GM19452 (cell line): ENCODE measurements at regions not wholly inside any gene's neighbourhood (a gene's known extent, or its start where the extent isn't known, plus 50 kb on each side); places are given as distances from the start of the nearest gene placed in this dataset.

Source experiments
- ATAC-seq: cut with Tn5 transposase; IDR thresholded peaks from one replicate; pipeline ENCODE4 v1.9.1; 2021; ENCODE audit not compliant: unreplicated experiment

- no peak for ATAC-seq
Observed at GRCh38 chr9:106580546-106580945, 282.4 kb upstream of the ZNF462 start.

DNA sequence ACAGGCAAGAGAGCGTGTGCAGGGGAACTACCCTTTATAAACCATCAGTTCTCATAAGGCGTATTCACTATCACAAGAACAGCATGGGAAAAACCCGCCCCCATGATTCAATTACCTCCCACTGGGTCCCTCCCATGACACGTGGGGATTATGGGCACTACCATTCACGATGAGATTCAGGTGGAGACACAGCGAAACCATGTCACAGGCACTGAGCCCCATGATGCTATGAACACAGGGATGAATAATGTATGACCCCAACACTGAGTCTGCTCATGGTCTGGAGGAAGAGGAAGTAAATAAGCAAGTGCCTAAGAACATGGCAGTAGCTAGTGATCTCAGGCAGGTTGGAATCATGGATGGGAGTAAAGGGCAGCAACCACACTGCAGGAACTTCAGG, 281.0 kb upstream of the ZNF462 start:
- ATAC-seq: no peak

GRCh38 chr9:106583751-106584150, 279.2 kb upstream of the ZNF462 start:
- no peak for ATAC-seq

GRCh38 chr9:106587042-106587441, 275.9 kb upstream of the ZNF462 start:
- no peak for ATAC-seq

DNA sequence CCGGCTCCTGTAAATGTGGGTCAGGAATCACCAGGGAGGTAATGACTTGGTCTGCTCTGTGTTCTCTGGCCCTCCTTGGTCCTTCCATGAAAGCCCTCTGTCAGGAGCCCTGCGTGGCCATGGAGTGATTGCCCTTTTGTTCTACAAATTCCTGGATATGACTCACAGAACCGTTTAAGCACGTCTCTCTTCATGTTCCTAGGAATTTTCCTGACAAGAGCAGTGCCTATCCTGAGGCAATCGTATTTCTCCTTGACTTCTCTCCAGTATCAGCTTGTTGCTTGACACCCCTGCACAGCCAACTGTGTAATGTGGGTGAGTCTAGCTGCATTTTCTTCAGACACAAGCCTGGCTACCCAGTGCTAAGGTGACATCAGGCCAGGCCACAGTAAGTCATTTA, 274.3 kb upstream of the ZNF462 start:
- no peak for ATAC-seq

DNA sequence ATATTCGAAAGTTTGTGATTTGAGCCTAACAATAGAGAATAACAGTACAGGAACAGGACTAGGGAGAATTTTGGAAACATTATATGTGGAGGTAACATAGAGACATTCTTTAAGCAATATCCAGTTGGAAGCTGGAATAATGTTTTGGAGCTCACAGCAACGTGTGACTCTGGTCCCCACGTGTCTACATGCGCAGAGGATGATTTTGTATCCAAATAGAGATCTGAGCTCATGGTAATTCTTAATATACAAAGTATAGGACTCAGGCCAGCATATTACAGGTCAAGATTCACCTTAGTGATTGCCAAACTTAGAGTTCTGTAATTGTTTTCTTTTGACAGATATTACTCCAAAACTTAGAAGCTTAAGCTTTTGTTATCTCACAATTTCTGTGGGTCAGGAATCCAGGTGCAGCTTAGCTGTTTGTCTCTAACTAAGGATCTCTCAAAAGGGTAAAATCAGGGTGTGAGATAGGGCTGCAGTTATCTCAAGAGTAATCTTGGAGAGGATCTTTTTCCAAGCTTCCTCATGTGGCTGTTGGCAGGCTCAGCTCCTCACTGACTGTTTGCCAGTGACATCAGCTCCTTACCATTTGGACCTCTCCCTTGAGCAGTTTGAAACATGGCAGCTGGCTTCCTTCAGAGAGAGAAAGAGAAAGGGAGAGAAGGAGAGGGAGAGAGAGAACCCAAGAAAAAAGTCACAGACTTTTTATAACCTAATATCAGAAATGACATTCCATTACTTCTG, 272.0 kb upstream of the ZNF462 start:
- ATAC-seq: no peak

DNA sequence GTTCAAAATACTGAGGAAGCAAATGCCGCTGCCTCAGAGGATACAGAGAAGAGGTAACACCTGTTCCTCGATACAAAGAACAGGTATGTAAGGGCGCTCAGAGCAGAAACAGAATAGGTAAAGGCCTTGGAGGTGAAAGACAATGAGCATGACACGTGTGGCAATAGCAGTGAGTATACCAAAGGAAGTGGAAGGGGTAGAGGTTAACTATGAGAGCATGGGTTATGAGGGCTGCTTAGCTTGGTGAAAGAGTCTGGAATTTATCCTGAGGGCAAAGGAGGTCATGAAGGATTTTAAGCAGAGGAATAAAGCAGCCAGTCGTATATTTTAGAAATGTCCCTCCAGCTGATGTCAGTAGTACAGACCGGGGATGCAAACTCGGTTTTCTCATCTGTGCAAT, 269.8 kb upstream of the ZNF462 start:
- ATAC-seq: no peak

DNA sequence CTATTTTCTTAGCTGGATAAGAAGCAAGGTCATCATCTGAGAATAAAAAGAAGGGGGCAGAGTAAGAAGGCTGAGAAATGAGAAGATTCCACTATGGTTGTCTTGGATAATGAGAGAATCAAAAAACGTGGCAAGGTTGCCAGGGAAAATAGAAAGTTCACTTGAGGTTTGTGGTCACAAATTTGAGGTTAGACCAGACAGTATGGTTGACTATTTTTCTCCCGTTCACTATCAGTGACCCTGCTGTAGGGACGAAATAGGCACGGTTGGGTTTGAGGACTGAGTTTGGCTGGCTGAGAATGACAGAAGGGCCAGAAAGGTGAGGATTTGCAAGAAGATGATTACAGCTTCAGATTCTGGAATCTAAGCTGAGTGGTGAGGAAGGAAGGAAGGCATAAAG, 266.0 kb upstream of the ZNF462 start:
- ATAC-seq: no peak

GRCh38 chr9:106600955-106601560, 261.9 kb upstream of the ZNF462 start:
- no peak for ATAC-seq

- ATAC-seq: no peak
Observed at GRCh38 chr9:106602344-106602743, 260.6 kb upstream of the ZNF462 start.

GRCh38 chr9:106613250-106613737, 249.7 kb upstream of the ZNF462 start:
- no peak for ATAC-seq

DNA sequence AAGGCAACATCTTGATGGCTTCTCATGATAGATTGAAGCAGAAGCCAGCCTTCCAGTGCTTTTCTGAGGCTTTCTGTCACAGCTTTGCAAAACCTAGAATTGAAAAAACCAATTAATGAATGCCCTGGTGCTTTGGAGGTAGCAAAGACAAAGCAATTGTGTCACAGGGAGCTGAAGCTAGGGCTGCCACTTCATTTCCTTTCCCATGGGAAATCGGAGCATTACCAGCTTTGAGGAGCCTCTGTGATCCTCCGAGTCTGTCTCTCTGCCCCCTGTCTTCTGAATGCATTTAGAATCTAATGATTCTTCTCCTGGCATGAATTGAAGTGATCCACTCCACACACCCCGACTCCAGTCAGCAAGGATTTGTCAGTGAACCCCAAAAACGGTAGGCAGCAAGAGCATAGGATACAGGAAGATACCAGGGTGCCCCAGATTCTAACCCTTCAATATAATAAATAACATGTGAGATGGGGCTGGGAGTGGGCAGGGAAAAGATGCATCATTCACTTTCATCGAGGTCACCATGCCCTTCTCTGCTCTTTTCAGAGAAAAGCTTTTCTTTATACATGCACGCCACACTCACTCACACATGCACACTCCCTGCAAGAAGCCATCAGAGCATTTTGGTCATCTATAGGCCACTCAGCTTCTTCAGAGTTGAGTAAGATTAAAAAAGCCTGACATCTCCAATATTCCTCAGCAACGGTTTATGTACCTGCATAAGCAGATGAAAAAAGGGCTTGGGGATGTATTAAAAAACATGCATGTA, 247.7 kb upstream of the ZNF462 start:
- ATAC-seq: no peak

DNA sequence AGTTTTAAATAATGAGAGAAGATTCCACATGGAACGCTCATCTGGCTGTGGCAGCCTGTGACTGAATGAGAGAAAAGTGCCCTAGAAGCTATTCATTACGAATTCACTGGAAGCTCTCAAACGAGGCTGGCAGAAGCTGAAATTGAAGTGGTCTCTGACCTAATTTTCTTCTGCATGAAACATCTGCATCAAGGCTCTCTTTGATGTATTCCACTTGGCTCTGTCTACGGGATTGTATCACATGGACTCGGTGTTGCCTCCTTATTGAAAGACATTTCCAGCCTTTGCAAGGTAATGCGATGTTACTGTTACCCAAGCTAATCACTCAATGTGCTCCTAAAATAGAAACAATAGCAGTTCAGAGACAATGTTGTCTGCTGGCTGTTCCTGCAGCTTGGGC, 246.9 kb upstream of the ZNF462 start:
- ATAC-seq: no peak

- ATAC-seq: no peak
Observed at GRCh38 chr9:106616851-106617345, 246.1 kb upstream of the ZNF462 start.

DNA sequence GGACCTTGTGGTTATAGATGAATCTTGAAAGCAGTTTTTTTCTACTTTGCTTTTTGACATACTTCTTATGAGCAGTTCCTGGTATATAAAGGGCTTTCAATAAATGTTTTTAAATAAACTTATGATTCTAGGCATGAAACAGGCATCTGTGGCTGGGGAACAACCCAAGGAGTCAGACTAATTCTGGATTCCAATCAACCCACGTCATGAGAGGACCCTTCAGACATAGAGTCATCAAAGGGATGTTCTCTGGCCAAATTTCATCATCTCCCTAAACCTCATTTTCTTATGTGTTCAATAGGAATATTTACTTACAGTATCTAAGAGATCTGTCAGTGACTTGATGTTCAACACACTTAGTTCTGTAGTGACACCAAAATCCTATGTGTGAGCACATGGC, 243.8 kb upstream of the ZNF462 start:
- no peak for ATAC-seq

- ATAC-seq: no peak
Observed at GRCh38 chr9:106620081-106620480, 242.9 kb upstream of the ZNF462 start.

DNA sequence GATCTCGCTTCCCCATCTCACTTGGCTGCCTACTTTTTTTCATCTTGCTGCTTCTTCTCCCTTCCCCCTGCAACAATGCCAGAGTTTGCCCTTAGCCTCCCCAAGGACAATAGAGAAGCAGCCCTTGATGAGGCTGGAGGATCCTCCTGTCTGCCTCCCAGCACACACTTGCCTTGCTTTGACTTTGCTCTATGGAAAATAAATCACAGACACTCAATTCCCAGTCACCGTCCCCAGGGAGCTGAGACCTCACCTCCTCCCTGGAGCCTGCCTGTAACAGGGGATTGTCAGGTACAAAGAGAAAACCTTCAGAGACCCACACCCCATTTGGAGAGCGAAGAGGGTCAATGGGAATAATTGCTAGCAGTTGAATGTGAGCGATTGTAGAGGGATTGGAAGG, 242.1 kb upstream of the ZNF462 start:
- no peak for ATAC-seq

- ATAC-seq: no peak
Observed at GRCh38 chr9:106621313-106622163, 241.4 kb upstream of the ZNF462 start.

DNA sequence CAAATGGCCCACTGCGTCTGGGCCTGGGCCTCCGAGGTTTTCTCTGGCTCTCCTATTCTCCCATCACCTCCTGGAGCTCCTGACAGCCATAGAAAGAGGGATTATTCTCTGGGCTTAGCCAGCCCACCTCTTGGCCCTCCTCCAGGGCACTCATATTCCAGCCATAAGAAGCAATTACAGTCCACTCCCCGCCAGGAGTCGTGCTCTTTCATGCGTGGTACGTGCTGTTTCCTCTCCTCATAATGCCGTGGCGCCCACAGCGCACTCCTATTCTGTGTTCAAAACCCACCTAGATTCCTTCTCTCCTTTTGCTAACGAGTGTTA, 240.8 kb upstream of the ZNF462 start:
- ATAC-seq: no peak

GRCh38 chr9:106623558-106623957, 239.4 kb upstream of the ZNF462 start:
- ATAC-seq: no peak

- no peak for ATAC-seq
Observed at GRCh38 chr9:106625259-106625789, 237.6 kb upstream of the ZNF462 start.
